ENCODE measurements at regions not wholly inside any gene's neighbourhood (a gene's known extent, or its start where the extent isn't known, plus 50 kb on each side); places are given as distances from the start of the nearest gene placed in this dataset.

GRCh38 chr3:81043660-81044199, 717.7 kb downstream of the GBE1 start:
- WGBS = 66% methylated on average over 3 of the region's 3 CpGs
- Histone ChIP-seq H3K4me3 (no peak overlapping the region), H3K27ac (replicated peaks in 1 of 4) (no peak overlapping the region), H3K36me3 (no peaks in the 10 kb centered on the region), H3K27me3 (no peaks in the 10 kb centered on the region), H3K4me1 (no peaks in the 10 kb centered on the region), H3K9me3 (no peaks in the 10 kb centered on the region)
- TF ChIP-seq CTCF (IDR thresholded peaks at IDR 0.05) = no peak
- TF ChIP-seq POLR2A (IDR thresholded peaks at IDR 0.05; ENCODE audit: low read depth) = no peak
- TF ChIP-seq EP300 (IDR thresholded peaks at IDR 0.05) = no peak
- TF ChIP-seq POLR2AphosphoS5 (IDR thresholded peaks at IDR 0.05) = no peak
- intact Hi-C loops (cut with DNase I) = no loop called here
- DNase-seq (ENCODE audit: extremely low spot score) = no peak

- intact Hi-C loops (cut with DNase I) = no loop called here
- H3K9me3 ChIP-seq = no peaks in the 10 kb centered on the region
- no peak for TF ChIP-seq EP300 (IDR thresholded peaks at IDR 0.05)
- TF ChIP-seq POLR2AphosphoS5 (IDR thresholded peaks at IDR 0.05) = no peak
- no peak for TF ChIP-seq POLR2A (IDR thresholded peaks at IDR 0.05; ENCODE audit: low read depth)
- no peak for TF ChIP-seq CTCF (IDR thresholded peaks at IDR 0.05)
- DNase-seq (ENCODE audit: extremely low spot score) = no peak
- H3K4me3 ChIP-seq = no peak overlapping the region
- no peaks in the 10 kb centered on the region for H3K4me1 ChIP-seq
- no peaks in the 10 kb centered on the region for H3K27me3 ChIP-seq
- no peak overlapping the region for H3K27ac ChIP-seq (replicated peaks in 1 of 4)
- H3K36me3 ChIP-seq = no peaks in the 10 kb centered on the region
- WGBS = 55% methylated on average over 2 of the region's 2 CpGs
These were observed 718.4 kb downstream of the GBE1 start for GRCh38 chr3:81043009-81043408.

- no peaks in the 10 kb centered on the region for H3K4me1 ChIP-seq
- no peak overlapping the region for H3K27ac ChIP-seq (replicated peaks in 1 of 4)
- TF ChIP-seq POLR2AphosphoS5 (IDR thresholded peaks at IDR 0.05) = no peak
- TF ChIP-seq EP300 (IDR thresholded peaks at IDR 0.05) = no peak
- no peak for TF ChIP-seq POLR2A (IDR thresholded peaks at IDR 0.05; ENCODE audit: low read depth)
- no peak for TF ChIP-seq CTCF (IDR thresholded peaks at IDR 0.05)
- DNase-seq (ENCODE audit: extremely low spot score) = no peak
- no peaks in the 10 kb centered on the region for H3K36me3 ChIP-seq
- H3K9me3 ChIP-seq = no peaks in the 10 kb centered on the region
- 51% methylated on average over 2 of the region's 2 CpGs for WGBS
- H3K27me3 ChIP-seq = no peaks in the 10 kb centered on the region
- no peak overlapping the region for H3K4me3 ChIP-seq
- intact Hi-C loops (cut with DNase I) = no loop called here
These were observed 720.1 kb downstream of the GBE1 start for GRCh38 chr3:81041331-81041730.

GRCh38 chr3:81040107-81040506, 721.3 kb downstream of the GBE1 start:
- intact Hi-C loops (cut with DNase I) = no loop called here
- Histone ChIP-seq H3K27ac (replicated peaks in 1 of 4) (no peak overlapping the region), H3K27me3 (no peaks in the 10 kb centered on the region), H3K36me3 (no peaks in the 10 kb centered on the region), H3K9me3 (no peaks in the 10 kb centered on the region), H3K4me1 (no peaks in the 10 kb centered on the region), H3K4me3 (no peak overlapping the region)
- WGBS = 80% methylated on average over 2 of the region's 2 CpGs
- no peak for TF ChIP-seq EP300 (IDR thresholded peaks at IDR 0.05)
- TF ChIP-seq POLR2AphosphoS5 (IDR thresholded peaks at IDR 0.05) = no peak
- TF ChIP-seq POLR2A (IDR thresholded peaks at IDR 0.05; ENCODE audit: low read depth) = no peak
- TF ChIP-seq CTCF (IDR thresholded peaks at IDR 0.05) = no peak
- no peak for DNase-seq (ENCODE audit: extremely low spot score)

GRCh38 chr3:81033684-81034083, 727.8 kb downstream of the GBE1 start:
- WGBS = 89% methylated on average over 4 of the region's 4 CpGs
- Histone ChIP-seq H3K4me3 (no peak overlapping the region), H3K36me3 (no peaks in the 10 kb centered on the region), H3K4me1 (no peaks in the 10 kb centered on the region), H3K27ac (replicated peaks in 1 of 4) (no peak overlapping the region), H3K9me3 (no peaks in the 10 kb centered on the region), H3K27me3 (no peaks in the 10 kb centered on the region)
- TF ChIP-seq POLR2A (IDR thresholded peaks at IDR 0.05; ENCODE audit: low read depth) = no peak
- TF ChIP-seq POLR2AphosphoS5 (IDR thresholded peaks at IDR 0.05) = no peak
- TF ChIP-seq EP300 (IDR thresholded peaks at IDR 0.05) = no peak
- no peak for TF ChIP-seq CTCF (IDR thresholded peaks at IDR 0.05)
- DNase-seq (ENCODE audit: extremely low spot score) = no peak
- intact Hi-C loops (cut with DNase I) = no loop called here

Measured in esophagus muscularis mucosa (tissue), 4 donors.